ENCODE measurements at regions not wholly inside any gene's neighbourhood (a gene's known extent, or its start where the extent isn't known, plus 50 kb on each side); places are given as distances from the start of the nearest gene placed in this dataset.
A peak's percentile ranks its signal among the peaks of the same experiment; 100 is the strongest.

DNA sequence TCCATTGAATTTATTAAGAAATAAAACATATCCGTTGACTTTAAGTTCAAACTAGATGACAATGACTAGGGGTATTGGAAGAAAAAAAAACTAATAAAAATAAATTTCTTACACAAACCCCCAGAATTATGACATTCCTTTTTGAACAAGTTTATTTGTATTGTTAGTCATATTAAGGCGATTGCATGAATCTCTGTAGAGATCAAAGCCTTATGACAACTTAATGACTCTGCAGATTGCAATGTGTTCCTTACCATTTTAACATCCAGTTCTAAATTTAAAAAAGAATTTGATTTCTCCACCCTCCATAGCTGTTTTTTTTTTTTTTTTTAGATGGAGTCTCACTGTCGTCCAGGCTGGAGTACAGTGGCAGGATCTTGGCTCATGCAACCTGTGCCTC, 189.8 kb upstream of the CEP162 start:
- peak; percentile 78 for DNase-seq (ENCODE audit: low read depth)

- DNase-seq (ENCODE audit: low read depth) = no peak
These were observed 188.7 kb upstream of the CEP162 start for GRCh38 chr6:84416043-84416657.

- no peak for DNase-seq (ENCODE audit: low read depth)
These were observed 188.1 kb upstream of the CEP162 start for GRCh38 chr6:84415517-84415916.

GRCh38 chr6:84415068-84415467, 187.6 kb upstream of the CEP162 start:
- no peak for DNase-seq (ENCODE audit: low read depth)

DNA sequence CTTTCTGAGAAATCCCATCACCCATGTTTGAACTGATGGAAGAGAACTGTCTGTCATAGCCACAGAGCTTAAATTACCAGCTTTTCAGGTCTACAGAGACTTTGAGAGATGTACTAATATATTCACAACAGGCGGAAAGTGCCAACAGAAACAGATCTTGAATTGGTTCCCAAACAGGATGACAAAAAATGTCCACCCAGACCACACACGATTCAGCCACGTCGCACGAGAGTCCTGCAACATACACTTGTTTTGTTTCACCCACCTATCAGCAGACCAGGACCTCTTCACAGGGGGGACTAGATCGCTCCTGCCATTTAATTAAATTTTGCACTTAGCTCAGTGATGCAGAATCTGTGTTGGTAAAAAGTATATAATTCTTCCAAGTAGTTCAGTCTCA, 187.1 kb upstream of the CEP162 start:
- DNase-seq (ENCODE audit: low read depth) = no peak

DNA sequence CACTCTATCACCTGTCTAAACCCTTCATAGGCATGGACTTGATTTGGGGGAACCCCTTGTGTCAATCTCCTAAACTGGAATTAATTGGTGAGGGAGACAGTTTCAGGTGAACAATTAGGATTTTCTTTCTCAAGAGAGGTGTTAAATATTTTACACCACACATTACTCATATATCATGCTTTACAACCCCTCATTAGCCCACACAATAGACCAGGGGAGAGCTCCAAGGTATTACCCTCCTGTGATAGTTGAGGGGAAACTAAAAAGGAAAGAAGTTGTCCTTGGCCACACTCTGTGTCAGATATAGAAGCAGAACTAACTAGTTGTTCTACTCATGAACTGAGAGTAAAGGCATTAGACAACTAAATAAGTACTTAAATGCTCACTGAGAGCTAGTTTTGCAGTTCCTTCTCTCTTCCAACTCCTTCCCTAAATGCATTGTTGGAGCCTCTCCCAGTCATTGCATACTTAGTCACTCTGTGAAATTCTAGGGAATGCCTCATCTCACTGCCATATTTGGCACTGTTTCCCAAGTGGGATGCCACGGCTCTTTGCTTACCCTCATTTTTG, 183.7 kb upstream of the CEP162 start:
- peak; percentile 34 for DNase-seq (ENCODE audit: low read depth)

DNA sequence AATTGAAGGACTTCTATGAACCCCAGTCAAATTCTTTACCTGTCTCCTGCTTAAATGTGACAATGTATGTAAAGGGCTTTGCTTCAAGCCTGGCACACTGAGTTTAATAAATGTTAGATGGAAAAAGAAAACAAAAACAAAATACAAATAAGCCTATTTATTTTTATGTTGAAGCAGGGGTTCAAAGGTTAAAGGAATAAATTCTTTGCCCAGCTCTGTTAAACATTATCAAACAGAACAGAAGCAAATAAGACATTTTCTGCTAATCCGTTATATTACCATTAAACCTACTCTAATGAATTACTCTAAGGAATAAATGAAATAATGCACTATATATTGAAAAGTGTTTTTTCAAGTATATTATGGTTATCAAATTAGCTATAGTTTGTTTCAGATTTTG, 182.5 kb upstream of the CEP162 start:
- DNase-seq (ENCODE audit: low read depth) = no peak

DNA sequence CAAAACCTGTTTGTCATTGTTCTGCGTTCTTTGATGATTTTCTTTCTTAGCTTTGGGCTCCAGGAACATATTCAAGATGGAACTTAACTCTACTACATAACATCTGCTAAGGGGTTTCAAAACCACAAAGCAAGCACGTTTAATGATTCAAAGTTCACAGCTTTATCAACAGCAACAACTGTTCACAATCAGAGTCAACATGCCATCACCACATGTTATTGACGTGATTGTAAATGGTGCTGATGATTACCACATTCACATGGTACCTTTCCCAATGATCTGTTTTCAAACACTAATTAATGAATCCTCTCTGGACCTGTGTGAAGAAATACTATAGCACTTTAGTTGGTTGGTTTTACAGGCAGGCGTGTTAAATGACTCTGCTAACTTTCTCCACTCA, 180.6 kb upstream of the CEP162 start:
- DNase-seq (ENCODE audit: low read depth) = no peak

DNA sequence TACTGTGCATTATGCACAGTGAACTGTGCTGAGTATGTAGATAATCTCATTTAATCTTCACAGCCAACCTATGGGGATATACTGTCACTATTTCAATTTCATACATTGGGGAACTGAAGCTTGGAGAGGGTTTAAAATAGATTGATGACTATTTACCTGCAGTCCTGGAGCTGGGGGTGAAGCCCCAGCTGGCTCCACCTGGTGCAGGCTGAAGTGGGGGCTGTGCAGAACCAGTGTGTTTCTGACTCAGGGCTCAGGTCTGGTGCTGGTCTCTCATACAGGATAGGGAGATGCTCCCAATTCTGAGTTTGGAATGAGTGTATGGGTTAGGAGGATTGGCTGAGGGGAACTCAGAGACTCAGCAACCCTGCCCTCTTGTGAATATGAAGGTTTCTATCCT, 176.1 kb upstream of the CEP162 start:
- no peak for DNase-seq (ENCODE audit: low read depth)

- no peak for DNase-seq (ENCODE audit: low read depth)
These were observed 171.6 kb upstream of the CEP162 start for GRCh38 chr6:84399003-84399402.

DNA sequence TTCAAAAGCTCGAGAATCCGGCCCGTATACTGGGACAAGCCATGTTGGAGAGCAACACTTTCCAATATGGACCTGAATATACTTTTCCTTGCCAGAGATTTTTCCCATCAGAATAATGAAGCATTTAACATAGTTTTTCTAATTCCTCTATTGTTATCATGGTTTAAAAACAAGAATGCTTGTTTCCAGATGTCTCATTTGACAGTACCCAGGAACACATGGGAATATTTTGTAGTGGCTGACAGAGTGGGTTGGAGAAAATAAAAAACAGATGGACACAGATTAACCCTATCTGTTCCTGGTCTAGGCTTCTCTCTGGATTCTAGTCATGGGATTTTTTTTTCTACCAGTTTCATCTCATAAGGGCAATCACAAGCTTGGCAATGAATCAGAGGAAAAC, 164.8 kb upstream of the CEP162 start:
- DNase-seq (ENCODE audit: low read depth) = no peak

DNA sequence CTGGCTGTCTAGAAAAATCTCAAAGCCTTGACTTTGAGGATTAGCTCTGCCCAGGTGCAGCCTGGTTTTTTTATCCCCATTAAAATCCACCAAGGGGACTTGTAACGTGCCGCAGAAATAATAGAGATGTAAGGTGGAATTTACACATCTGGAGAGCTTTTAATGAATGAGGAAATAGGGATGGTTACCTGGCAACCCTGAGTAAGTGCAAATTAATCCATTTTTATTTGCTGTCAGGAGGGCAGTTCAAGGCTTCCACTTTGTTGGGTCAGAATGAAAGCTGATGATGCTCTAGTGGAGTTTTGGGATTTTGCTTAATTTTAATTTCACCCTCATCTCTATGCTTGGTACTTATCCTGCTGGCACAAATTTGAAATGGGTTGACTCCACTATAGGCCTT, 163.4 kb upstream of the CEP162 start:
- DNase-seq (ENCODE audit: low read depth) = no peak

GRCh38 chr6:84390334-84390733, 162.9 kb upstream of the CEP162 start:
- DNase-seq (ENCODE audit: low read depth) = no peak

DNA sequence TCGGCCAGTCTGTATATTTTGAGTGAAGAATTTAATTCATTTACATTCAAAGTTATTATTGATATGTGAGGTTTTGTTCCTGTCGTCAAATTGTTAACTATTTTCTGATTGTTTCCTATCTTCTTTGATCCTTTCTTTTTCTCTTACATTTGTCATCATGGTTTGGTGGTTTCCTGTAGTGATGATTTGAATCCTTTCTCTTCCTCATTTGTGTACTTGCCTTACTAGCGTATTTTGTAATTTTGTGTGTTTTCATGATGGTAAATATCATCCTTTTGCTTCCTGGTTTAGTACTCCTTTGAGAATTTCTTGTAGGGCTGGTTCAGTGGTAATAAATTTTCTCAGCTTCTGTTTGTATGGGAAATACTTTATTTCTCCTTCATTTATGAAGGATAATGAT, 151.7 kb upstream of the CEP162 start:
- no peak for DNase-seq (ENCODE audit: low read depth)

- DNase-seq (ENCODE audit: low read depth) = no peak
These were observed 144.8 kb upstream of the CEP162 start for GRCh38 chr6:84372290-84372689.

DNA sequence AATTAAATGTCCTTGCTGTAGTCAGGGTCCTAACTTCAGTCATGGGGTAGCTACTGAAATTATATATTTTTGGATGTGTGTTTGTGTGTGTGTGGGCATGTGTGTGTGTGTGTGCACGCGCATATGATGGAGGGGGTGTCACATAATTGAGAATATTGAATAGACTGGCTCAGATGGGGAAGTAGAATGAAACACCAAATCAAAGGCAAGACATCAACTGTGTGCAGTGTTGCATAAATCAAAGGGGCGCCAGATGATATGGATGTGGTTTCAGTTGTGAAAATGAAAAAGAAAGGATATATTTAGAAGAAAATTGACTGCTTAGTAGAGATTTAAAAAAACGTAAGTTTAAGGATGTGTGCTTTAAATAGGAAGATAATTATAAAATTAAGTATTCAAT, 144.2 kb upstream of the CEP162 start:
- DNase-seq (ENCODE audit: low read depth) = no peak

DNA sequence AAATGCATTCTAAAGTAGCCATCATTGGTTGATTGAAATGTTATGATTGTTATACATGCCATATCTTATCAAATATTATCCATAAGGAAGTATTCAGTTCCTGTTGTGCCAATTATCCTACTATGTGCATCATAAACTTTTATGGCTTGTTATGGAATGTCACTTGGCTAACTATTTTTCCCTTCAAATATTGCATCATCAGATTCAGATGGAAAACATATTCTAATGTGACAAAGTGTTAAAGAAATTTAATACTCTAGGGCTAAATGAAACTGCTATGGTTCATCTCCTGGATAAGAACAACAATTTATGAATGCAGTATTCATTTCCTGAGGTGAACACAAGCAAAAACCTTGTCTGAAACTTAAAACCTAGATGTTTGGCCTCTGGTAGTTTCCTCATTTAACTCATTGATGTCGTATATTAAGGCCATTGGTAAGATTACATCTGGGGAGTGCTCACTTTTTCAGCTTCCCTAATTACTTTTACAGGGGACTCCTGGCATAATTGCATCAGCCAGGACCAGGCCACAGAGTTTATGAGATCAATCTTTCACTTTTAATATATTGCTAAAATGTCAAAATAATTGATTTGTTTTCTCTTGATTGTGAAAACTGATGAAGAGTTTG, 134.9 kb upstream of the CEP162 start:
- DNase-seq (ENCODE audit: low read depth) = no peak

DNA sequence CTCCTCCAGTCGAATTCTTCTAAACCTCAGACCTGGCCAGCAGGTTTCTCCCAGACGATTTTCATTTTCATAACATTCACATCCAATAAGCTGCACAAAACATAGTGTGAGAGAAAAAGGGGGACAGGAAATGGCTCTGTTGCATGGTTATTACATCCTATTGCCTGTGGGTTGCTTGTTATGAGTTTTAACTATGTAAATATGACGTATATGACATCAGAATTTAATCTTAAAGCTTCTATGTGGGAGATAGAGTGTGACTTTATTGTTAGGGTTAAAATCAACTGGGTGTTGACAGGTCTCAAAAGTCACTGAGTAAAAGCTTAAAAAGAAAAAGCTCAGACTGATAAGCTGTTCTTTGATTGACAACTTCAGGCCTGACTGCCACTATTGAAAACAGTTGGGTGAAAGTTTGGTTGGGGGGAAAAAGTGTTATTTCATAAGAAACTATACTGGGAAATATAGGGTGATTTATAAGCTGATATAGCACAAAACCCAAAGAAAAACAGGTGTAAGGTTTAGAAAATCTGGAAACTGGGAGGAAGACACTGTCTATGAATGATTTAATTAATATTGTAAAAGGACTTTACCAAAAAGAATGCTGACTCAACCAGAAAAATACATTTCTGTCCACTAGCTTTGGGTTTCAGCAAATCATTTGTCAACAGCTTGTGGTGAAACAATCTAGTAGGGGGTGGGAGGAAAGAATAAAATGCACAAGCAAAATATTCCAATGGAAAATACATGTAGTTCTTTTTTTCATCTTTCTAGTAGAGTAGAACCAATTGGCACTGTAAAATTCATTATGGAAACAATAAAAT, 134.1 kb upstream of the CEP162 start:
- no peak for DNase-seq (ENCODE audit: low read depth)

DNA sequence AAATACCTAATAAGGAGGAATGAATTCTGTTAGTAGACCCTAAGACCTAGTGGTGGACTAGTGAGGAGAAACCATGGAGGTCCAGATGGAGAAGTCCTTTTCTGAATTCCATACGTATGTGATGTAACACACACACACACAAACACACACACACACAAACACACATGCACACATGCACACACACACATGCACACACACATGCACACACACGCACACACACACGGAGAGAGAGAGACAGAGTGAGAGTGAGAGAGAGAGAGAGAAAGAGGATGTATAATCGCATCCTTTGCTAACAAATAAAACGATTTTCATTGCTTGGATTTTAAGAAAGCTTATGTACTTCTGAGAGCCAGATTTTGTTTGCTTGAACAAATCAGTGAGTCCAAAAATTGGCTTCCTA, 132.6 kb upstream of the CEP162 start:
- no peak for DNase-seq (ENCODE audit: low read depth)

DNA sequence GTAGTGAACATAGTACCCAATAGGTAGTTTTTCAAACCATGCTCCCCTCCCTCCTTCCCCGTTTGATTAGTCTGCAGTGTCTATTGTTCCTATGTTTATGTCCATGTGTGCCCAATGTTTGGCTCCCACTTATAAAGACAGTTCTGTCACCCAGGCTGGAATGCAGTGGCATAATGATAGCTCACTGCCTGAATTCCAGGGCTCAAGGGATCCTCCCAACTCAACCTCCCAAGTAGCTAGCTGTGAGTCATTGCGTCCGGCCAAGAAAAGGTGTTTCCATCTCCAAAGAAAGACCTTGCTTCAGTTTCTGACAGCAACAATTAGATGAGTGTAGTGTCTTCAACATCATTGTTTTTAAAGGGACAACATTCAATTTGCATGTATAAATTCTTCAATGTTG, 131.1 kb upstream of the CEP162 start:
- DNase-seq (ENCODE audit: low read depth) = no peak

DNA sequence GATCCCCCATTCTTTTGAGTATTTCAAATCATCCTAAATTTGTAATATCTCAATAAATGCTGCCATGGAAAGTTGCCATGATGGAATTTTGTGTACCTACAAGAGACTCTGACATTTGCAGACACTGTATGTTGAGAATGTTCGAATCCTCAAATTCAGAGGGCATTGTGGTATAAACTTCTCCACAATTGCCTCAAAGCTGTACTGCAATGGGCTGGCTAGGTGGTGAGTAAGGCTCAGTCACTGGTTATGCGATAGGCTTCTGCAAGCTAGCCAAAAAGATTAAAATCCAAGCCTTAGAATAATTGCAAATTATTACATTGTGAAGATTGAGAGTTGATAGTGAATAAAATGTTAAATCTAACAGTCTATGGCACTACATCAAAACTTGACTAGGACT, 130.2 kb upstream of the CEP162 start:
- no peak for DNase-seq (ENCODE audit: low read depth)

DNA sequence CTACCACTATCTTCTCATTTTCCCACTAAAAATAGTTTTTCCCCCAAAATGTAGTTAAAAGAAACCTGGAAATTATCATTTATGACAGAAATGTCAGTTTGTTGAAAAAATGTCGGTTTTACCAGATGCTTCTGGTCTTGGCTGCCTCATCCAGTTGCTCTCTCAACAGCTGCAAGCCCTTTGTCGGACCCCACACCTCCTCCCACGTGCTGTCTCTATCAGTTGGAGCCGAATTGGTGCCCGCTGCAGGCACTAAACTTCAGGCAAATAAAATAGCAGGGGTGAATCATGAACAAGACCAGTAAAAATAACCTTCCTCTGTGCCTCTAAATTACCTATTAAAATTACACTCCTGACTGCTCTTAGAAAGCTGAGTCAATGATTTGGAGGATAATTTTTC, 129.5 kb upstream of the CEP162 start:
- no peak for DNase-seq (ENCODE audit: low read depth)

Measured in iris pigment epithelial cell (primary cell).